ENCODE measurements at regions not wholly inside any gene's neighbourhood (a gene's known extent, or its start where the extent isn't known, plus 50 kb on each side); places are given as distances from the start of the nearest gene placed in this dataset.
A peak's percentile ranks its signal among the peaks of the same experiment; 100 is the strongest.

- no peak for DNase-seq (ENCODE audit: low read depth)
These were observed 190.6 kb downstream of the TTC8 start for GRCh38 chr14:89015016-89015415.

- no peak for DNase-seq (ENCODE audit: low read depth)
These were observed 193.0 kb downstream of the TTC8 start for GRCh38 chr14:89017417-89017816.

DNA sequence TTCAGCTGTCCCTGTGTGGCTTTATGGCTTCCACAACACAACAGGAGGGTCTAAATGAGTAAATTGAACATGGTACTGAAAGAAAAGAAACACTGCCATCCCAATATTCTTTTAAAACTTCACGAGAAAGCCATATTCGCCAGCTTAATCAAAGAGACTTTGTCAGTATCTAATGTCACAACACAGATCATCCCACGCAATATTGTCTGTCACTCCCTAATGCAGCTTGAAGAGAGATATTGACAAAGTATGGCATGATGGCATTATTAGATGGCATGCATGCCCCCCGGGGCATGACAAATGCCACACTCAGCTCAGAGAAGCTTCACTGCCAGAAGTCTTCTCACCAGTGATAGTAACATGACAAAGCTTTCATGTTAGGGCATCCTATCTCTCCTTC lies 197.8 kb downstream of the TTC8 start:
- no peak for DNase-seq (ENCODE audit: low read depth)

DNA sequence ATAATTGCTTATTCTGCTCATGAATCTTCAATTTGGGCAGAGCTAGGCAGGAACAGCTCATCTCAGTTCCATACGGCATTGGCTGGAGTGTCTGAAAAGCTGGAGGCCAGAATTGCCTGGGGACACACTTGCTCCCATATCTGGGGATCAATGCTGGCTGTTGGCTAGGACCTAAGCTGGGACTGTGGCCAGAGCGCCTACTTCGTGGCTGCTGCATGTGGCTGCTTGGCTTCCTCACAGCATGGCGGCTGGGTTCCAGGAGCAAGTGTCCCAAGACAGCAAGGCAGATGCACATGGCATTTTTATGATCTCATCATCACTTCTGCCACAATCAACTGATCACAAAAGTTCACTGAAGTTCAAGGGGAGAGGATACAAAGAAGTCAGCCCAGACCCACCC lies 200.2 kb downstream of the TTC8 start:
- DNase-seq (ENCODE audit: low read depth): no peak

DNA sequence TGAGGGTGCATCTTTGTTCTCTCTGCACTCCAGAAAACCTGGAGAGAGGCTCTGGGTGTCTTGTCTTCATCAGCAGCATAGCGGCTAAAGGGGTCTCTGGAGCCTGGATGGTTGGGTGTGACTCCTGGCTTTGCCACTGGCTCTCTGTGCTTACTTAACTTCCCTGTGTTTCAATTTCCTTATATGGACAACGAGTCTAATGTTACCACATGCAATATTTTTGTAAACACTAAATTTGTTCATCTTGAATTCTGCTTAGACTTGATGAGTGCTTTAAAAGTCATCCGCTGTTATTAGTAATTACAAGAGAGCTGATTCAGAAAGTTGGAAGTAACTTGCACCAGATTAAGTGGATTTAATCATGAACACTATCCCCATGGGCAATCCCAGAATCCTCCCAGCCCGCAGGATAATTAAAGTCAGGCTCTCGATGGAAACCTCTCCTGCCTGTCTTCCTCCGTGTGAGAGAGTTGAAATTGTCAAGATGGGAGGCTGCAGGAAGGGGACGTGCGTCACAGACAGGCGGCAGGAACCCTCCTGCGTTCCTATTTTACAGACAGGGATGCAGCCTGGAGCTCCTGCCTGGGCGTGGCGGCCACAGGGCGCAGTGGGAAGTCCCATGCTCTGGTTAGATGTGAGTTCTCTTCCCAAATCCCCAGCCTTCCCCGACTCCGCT lies 201.2 kb downstream of the TTC8 start:
- DNase-seq (ENCODE audit: low read depth): no peak

DNA sequence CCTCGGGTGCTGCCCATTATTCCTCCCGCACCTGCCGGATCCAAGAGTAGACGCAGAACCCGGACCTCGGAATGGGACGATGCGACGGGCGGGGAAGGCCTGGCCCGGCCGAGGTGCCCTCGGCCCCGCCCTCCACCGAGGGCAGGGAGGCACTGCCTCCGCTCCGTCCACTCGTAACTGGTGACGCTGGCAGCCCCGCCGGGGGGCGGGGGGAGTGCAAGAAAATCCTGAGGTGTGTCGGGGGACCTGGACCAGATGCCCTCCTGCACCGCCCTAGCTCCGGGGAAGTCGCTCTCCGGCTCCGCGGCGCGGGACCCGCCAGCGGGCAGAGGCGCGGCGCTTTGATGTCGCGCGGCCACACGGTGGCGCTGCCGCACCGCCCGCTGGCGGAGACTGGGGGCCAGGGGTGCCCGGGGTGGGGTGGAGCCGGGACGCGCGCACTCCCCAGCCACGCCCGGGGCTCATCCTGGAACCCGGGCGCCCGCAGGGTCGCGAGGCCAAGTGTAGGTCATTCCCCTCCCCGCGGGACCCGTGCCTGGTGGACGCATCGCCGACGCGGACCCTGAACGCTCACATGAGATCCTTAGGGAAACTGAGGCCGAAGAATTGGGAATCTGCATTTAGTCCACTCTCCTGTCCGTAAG lies 202.8 kb downstream of the TTC8 start:
- DNase-seq (ENCODE audit: low read depth): peak; percentile 26

GRCh38 chr14:89028462-89029134 lies 204.1 kb downstream of the TTC8 start:
- DNase-seq (ENCODE audit: low read depth): no peak

GRCh38 chr14:89029961-89030694 lies 205.7 kb downstream of the TTC8 start:
- DNase-seq (ENCODE audit: low read depth): no peak

GRCh38 chr14:89030921-89031320 lies 206.5 kb downstream of the TTC8 start:
- no peak for DNase-seq (ENCODE audit: low read depth)

GRCh38 chr14:89032086-89032649 lies 207.7 kb downstream of the TTC8 start:
- no peak for DNase-seq (ENCODE audit: low read depth)

GRCh38 chr14:89033756-89034155 lies 209.3 kb downstream of the TTC8 start:
- no peak for DNase-seq (ENCODE audit: low read depth)

- DNase-seq (ENCODE audit: low read depth): no peak
These were observed 211.9 kb downstream of the TTC8 start for GRCh38 chr14:89036371-89036770.

- no peak for DNase-seq (ENCODE audit: low read depth)
These were observed 212.6 kb downstream of the TTC8 start for GRCh38 chr14:89037065-89037464.

DNA sequence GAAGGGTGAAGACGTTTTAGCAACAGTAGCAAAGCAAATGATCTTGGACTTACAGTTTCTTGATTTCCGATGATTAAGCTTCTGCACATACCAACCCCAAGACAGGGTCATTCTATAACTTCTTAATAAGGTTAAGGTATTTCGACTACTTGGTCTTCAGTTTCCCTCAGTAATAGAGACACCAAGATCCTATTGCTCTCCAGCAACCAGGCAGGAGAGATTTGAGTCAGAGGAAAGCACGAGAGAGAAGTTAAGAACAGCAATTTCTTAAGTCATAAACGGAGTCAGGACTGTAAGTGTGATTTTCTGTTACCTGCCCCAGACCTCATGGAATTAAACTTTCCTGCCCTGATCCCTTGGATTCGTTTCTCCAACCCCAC lies 215.6 kb downstream of the TTC8 start:
- DNase-seq (ENCODE audit: low read depth): no peak

- peak; percentile 58 for DNase-seq (ENCODE audit: low read depth)
These were observed 216.2 kb downstream of the TTC8 start for GRCh38 chr14:89040460-89041256.

- no peak for DNase-seq (ENCODE audit: low read depth)
These were observed 216.8 kb downstream of the TTC8 start for GRCh38 chr14:89041257-89041582.

- no peak for DNase-seq (ENCODE audit: low read depth)
These were observed 217.6 kb downstream of the TTC8 start for GRCh38 chr14:89042021-89042420.

GRCh38 chr14:89053303-89053702 lies 228.9 kb downstream of the TTC8 start:
- DNase-seq (ENCODE audit: low read depth): no peak

GRCh38 chr14:89056394-89056793 lies 231.9 kb downstream of the TTC8 start:
- no peak for DNase-seq (ENCODE audit: low read depth)

DNA sequence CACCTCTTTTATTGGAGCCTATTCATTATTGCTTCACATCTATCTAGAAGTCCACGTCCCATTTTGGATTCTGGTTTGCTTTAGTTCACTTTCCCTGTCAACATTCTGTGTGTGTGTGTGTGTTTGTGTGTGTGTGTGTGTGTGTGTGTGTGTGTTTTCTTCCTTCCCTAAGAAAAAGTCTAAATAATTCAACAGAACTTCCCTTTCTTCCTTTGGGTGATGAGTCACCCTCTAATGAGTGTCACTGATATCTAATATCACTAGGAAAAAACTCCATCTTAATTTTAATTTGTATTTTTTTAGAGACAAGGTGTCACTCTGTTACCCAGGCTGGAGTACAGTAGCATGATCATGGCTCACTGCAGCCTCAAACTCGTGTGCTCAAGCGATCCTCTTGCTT lies 234.2 kb downstream of the TTC8 start:
- DNase-seq (ENCODE audit: low read depth): no peak

DNA sequence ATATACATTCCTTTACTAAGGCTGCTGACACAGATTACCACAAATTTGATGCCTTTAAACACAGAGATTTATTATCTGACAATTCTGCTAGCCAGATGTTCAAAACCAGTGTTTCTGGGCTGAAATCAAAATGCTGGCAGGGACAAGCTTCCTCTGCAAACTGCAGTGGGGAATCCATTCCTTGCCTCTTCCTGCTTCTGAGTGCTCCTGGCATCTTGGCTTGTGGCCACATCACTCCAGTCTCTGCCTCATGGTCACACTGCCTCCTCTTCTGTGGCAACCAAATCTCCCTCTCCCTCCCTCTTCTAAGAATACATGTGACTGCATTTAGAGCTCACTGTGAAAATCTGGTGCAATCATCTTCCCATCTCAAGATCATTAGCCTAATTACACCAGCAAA lies 235.7 kb downstream of the TTC8 start:
- DNase-seq (ENCODE audit: low read depth): no peak

- DNase-seq (ENCODE audit: low read depth): no peak
These were observed 237.2 kb downstream of the TTC8 start for GRCh38 chr14:89061696-89062095.
